A673 (cell line): ENCODE measurements at regions not wholly inside any gene's neighbourhood (a gene's known extent, or its start where the extent isn't known, plus 50 kb on each side); places are given as distances from the start of the nearest gene placed in this dataset.

Experiments
- EZH2 ChIP-seq: fragments of 200-600 bp; sonication (generic); IDR thresholded peaks from 2 replicates; pipeline ENCODE4 v1.6.1; 2017; ENCODE audit warnings: borderline replicate concordance, low read depth, mild to moderate bottlenecking, mixed read lengths, antibody characterized with exemption, low read length; ENCODE audit not compliant: poor library complexity, severe bottlenecking
- TF ChIP-seq, protein P1 (sequence below): fragments of 300-800, 200-600 bp; sonication (generic); conservative IDR thresholded peaks from 2 replicates; pipeline ENCODE4 v1.5.1; 2017; ENCODE audit warnings: low read depth, mild to moderate bottlenecking, antibody characterized with exemption, low read length, moderate library complexity, mixed read lengths

DNA sequence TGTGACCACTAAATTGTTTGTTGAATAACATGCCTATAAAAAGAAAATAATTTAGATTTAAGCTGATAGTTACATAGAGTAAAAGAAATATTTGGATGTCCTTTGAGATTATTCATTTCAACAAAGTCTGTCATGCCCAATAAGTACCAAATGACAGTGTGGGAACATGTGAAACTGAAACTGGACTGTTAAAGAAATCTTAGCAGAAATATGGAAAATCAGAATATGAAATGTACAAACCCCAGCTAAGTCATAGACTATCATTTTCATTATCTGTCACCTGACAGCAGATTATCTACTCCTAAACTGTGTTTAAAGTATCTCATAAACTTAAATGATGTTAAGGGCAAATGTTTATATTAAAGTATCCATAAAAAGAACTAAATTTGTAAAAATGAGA, 437.8 kb upstream of the FAM241A start:
- TF ChIP-seq, protein P1, sequence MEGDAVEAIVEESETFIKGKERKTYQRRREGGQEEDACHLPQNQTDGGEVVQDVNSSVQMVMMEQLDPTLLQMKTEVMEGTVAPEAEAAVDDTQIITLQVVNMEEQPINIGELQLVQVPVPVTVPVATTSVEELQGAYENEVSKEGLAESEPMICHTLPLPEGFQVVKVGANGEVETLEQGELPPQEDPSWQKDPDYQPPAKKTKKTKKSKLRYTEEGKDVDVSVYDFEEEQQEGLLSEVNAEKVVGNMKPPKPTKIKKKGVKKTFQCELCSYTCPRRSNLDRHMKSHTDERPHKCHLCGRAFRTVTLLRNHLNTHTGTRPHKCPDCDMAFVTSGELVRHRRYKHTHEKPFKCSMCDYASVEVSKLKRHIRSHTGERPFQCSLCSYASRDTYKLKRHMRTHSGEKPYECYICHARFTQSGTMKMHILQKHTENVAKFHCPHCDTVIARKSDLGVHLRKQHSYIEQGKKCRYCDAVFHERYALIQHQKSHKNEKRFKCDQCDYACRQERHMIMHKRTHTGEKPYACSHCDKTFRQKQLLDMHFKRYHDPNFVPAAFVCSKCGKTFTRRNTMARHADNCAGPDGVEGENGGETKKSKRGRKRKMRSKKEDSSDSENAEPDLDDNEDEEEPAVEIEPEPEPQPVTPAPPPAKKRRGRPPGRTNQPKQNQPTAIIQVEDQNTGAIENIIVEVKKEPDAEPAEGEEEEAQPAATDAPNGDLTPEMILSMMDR, result no peak
- TF ChIP-seq EZH2, result no peak
